ENCODE measurements at regions not wholly inside any gene's neighbourhood (a gene's known extent, or its start where the extent isn't known, plus 50 kb on each side); places are given as distances from the start of the nearest gene placed in this dataset.

GRCh38 chr22:48081281-48081680, 1318.8 kb downstream of the TBC1D22A start:
- TF ChIP-seq CTCF (IDR thresholded peaks at IDR 0.05) (no peak), POLR2A (IDR thresholded peaks at IDR 0.05) (no peak), EP300 (IDR thresholded peaks at IDR 0.05) (no peak)
